Uterus (tissue), 2 donors: ENCODE measurements at regions not wholly inside any gene's neighbourhood (a gene's known extent, or its start where the extent isn't known, plus 50 kb on each side); places are given as distances from the start of the nearest gene placed in this dataset.

Source experiments
- CTCF ChIP-seq, 4 experiments: fragments of 200-600 bp in 2 of 4; fragments of 450-650 bp in 2 of 4; sonication (generic) in 2 of 4; IDR thresholded peaks; one replicate each; pipeline ENCODE4 v1.5.1; 2016 to 2019; ENCODE audit warnings: antibody characterized with exemption in 4 of 4, mild to moderate bottlenecking in 2 of 4, moderate library complexity in 1 of 4
- POLR2A ChIP-seq, 2 donors: fragments of 450-650 bp; IDR thresholded peaks; one replicate each; pipeline ENCODE4 v1.6.1; 2016; ENCODE audit warnings: antibody characterized with exemption in 2 of 2, mild to moderate bottlenecking in 1 of 2, moderate library complexity in 1 of 2

- no peak for TF ChIP-seq POLR2A (IDR thresholded peaks at IDR 0.05)
- TF ChIP-seq CTCF (IDR thresholded peaks at IDR 0.05): no peak
Observed at GRCh38 chr5:27845248-27845647, 806.9 kb upstream of the CDH9 start.
